ENCODE measurements at regions not wholly inside any gene's neighbourhood (a gene's known extent, or its start where the extent isn't known, plus 50 kb on each side); places are given as distances from the start of the nearest gene placed in this dataset.

DNA sequence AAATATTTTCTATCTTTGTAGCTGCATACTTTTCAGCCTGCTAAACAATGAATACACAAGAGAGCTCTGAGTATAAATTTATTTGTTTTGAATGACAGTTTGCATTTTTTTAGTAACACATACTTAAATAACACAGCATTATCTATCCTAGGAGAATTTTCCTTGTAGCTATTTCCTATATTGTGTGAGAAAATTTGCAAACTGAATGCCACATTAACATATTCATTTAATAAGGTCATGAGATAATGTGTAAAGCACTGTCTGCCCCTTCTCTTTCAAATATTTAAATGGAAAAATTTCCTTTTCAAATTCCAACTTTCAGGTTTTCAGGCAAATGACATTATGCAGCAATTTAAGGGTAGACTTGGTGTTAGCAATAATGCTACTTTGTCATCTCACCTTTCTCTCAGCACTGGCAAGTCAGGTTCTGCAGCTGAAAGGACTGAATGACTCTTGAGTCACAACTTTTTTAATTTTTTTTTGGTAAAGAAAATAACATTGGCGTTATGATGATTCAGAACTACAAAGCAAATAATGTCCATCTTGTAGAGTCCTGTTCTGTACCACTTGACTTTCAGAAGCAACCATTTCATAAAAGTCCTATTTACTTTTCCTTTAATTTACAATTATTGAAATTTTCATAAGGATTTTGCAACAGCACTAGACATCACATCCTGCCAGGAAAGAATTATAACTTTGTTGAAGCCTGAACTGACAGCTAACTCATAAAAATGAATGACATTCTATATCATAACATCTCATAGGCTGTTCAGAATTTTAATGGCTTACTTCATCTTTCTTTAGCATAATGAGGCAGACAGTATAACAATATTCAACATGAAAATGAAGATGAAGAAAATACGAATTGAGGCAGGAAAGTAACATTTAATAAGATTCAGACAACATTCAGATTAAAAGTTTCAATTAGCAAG lies 681.6 kb upstream of the SEMA6D start:
- TF ChIP-seq, protein P1, sequence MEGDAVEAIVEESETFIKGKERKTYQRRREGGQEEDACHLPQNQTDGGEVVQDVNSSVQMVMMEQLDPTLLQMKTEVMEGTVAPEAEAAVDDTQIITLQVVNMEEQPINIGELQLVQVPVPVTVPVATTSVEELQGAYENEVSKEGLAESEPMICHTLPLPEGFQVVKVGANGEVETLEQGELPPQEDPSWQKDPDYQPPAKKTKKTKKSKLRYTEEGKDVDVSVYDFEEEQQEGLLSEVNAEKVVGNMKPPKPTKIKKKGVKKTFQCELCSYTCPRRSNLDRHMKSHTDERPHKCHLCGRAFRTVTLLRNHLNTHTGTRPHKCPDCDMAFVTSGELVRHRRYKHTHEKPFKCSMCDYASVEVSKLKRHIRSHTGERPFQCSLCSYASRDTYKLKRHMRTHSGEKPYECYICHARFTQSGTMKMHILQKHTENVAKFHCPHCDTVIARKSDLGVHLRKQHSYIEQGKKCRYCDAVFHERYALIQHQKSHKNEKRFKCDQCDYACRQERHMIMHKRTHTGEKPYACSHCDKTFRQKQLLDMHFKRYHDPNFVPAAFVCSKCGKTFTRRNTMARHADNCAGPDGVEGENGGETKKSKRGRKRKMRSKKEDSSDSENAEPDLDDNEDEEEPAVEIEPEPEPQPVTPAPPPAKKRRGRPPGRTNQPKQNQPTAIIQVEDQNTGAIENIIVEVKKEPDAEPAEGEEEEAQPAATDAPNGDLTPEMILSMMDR (IDR thresholded peaks at IDR 0.05): no peak
- TF ChIP-seq POLR2A (IDR thresholded peaks at IDR 0.05): no peak

Measured in body of pancreas (tissue), 4 donors.